ENCODE measurements at regions not wholly inside any gene's neighbourhood (a gene's known extent, or its start where the extent isn't known, plus 50 kb on each side); places are given as distances from the start of the nearest gene placed in this dataset.

GRCh38 chr5:54607006-54607405 is 89.4 kb downstream of the SNX18 start:
- no peak for TF ChIP-seq POLR2AphosphoS5 (IDR thresholded peaks at IDR 0.05; ENCODE audit: low read depth, low read length)
- no peak for TF ChIP-seq POLR2A (IDR thresholded peaks at IDR 0.05; ENCODE audit: low read depth, low read length)

Data from GM12892 (cell line).